GM21423 (cell line): ENCODE measurements at regions not wholly inside any gene's neighbourhood (a gene's known extent, or its start where the extent isn't known, plus 50 kb on each side); places are given as distances from the start of the nearest gene placed in this dataset.

Source experiments
- ATAC-seq: cut with Tn5 transposase; IDR thresholded peaks from one replicate; pipeline ENCODE4 v1.9.1; 2021; ENCODE audit warnings: mild to moderate bottlenecking, moderate library complexity; ENCODE audit not compliant: unreplicated experiment

DNA sequence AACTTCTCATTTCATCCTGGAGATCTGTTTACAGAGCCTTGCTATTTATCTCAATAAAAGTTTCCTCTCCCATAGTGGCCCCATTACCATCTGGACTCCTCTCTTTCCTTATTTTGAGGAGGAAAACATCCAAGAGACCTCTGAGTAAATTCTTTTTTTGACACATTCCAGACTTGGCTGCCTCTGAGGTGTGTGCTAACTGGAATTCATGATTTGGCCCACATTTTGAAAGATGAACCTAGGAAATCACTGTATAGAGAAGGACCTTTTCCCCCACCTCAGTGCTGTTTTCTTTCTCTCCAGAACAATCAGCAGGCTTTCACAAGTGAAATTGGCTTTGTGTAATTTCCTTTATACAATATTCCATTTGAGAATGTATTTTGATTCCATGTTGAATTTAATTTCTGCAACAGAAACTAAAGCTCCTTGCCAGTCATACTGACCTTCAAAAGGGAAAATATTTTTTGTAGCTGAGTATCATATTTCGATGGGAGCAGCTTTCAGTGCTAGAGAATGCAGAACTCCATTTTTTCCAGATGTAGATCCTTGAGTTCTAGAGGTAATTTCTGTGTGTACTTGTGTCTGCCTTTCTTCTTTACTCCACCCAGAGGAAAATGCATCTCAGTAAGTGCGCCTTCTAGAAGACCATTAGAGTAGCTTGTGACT lies 244.9 kb upstream of the RGS6 start:
- ATAC-seq: no peak

DNA sequence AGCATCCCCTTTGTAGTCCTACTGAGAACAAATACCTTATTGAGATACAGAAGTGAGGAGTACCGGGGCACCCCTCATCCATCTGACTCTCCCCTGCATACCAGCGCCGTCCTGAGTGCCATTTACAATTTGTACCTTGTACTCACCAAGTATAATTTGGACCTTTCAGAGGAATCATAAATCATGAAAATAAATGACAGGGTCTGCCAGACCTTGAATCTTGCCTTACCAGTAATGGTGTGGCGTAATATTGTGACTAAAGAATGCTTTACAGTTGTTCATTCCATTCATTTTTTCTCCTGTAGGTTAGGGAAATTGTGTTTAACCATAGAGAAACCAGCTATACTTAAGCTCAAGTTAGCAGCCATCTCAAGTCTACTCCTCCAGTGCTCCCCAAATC lies 243.7 kb upstream of the RGS6 start:
- no peak for ATAC-seq

GRCh38 chr14:71690478-71690877 lies 241.8 kb upstream of the RGS6 start:
- no peak for ATAC-seq

- no peak for ATAC-seq
These were observed 239.7 kb upstream of the RGS6 start for GRCh38 chr14:71692496-71692895.

GRCh38 chr14:71693381-71693780 lies 238.8 kb upstream of the RGS6 start:
- ATAC-seq: no peak

DNA sequence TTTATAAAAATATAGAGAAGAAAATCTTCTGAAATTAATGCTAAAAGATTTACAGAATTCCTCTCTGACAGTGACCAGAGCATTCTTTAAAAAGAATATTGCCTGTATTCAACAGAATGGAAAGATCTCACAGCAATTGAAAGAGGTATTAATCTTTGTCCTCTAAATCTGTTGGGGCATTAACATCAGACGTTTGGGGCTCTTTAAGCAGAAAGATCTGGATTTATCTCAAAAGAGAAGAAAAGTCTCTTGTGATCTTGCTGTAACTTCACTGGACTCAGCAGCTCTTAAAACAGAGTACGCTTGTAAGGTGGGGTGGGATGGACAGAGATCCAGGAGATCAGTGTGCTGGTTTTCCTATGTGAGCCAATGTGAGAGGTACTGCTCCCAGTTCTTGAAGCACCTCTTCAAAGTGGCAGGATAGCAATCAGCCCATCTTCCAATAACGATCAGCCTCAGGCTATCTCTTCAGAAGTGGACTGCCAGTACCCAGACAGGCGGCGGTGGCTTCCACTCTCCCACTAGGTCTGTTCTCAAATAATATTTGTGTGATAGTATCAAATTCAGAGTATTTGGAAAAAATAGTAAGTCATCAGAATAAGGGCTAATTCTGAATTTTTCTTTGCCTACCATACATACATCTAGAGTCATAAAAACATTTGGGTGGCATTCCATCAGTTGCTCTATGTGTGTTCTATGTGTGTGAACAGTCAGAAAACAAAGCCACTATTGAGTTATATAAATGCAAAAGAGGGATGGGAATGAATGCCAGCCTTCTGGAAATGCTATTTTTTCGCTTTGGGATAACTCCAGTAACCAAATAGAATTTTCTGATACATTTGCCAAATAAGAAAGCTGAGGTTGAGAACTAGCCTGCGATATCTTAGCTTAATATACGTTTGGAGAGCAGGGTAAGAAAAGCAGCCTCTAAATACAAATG lies 237.4 kb upstream of the RGS6 start:
- no peak for ATAC-seq

DNA sequence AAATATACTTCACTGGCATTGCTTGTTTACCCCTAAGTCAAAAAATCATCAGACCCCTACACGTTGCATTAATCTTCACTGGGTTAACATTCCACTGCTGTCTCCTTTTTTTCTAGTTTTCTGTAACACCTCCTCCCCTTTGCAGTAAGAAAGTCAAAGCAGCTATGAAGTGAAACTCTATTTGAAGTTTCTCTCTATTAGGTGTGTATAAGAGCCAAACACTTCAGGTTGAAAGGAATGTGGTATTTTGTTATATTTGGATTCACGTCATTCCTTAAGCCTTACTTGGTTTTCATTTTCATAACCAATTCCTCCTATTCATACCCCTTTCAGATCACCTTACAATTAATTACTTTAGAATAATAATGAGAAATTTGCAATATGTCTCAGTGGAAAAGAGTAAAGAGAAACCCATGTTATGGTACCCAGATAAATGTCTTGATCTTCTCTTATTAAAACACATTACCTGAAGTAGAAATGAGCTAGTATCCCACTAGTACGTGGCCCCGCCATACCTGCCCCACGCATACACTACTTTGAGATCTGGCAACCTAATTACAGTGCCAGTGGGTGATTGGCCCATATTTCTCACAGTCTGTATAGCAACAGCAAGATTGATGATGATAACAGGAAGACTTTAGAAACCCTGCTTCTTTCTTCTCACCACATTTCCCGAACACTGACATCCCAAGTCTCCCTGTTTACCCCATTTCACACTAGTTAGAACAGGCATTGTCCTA lies 236.4 kb upstream of the RGS6 start:
- no peak for ATAC-seq

GRCh38 chr14:71698027-71698426 lies 234.2 kb upstream of the RGS6 start:
- no peak for ATAC-seq

- ATAC-seq: no peak
These were observed 233.6 kb upstream of the RGS6 start for GRCh38 chr14:71698673-71699072.

DNA sequence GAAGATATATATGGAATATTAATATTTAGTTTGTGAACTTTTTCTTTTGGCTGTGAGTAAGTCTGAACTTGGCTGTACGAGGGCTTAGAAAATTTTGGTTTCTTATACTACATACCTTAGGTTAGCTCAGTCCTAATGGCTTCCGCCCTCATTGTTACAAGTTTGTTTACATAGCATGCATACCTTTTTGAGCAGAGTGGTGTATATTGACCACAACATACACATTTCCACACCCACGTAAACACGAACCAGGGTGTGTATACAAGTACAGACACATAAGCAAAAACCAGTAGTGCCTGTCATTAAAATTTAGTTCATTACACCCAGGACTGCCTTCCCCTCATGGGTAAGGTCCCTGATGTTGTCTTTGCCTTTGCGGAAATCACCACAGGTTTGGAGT lies 230.2 kb upstream of the RGS6 start:
- no peak for ATAC-seq

- no peak for ATAC-seq
These were observed 229.4 kb upstream of the RGS6 start for GRCh38 chr14:71702786-71703185.

DNA sequence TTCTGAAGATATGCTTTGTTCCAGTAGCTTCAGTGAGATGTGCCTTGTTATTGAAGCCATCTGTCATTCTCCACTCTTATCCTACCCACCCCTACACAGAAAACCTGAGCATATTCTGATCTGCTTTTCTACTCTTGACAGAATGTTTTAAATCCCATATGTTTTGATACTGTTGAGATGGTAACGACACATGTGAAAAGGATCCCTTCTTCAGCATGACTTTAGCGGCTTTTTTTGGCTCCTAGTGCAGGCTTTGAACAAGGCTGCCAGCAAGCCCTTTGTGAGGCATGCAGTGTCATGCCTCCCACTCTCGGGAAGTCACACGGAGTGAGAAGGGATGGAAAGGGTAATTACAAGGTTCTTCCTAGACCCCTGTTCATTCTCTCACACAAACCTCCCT lies 228.8 kb upstream of the RGS6 start:
- ATAC-seq: no peak

DNA sequence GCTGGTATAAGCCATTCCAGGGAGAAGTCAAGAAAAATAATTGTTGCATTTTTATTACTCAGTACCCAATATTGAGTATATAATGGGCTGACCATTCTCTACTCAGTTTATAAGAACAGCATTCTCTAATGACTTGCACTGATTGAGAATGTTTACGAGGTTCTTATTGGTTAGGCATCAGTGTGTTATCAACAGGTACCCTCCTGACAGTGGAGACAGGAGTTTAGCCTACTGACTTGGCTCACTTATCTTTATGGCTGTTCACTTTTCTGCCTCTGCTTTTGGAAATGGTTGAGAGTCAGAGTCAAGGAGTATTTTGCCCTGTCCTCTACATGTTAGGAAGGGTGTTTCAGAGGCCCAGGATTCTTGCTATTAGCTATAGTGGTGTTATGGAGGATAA lies 228.0 kb upstream of the RGS6 start:
- ATAC-seq: no peak

DNA sequence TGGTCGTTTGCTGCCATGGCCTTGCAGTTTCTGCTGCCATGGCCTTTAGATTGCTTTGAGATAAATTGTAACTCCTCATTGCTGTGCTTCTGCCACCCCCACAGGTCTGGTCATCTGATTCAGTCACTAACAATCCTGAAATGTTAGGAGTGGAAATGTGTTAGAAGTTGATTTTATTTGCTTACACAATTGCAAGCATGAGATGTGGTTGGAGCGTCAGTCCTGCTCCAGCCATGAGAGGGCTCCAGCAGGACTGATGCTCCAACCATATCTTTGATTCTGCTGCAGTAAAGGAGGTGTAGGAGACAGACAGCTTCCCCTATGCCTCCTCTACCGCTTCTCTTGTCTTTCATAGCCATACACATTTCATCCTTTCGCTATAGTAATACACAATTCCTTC lies 226.8 kb upstream of the RGS6 start:
- no peak for ATAC-seq

DNA sequence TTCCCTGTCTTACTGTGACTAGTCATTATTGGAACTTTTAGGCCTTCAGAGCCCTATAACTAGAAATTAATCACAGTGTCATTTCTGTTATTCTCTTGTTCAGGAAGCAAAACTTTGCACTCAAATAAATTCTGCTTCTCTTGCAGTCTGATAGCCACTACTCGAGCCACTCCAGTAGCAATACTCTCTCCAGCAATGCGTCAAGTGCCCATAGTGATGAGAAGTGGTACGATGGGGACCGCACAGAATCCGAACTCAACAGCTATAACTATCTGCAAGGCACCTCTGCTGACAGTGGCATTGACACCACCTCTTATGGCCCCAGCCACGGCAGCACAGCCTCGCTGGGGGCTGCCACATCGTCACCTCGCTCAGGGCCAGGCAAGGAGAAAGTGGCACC lies 223.2 kb upstream of the RGS6 start:
- no peak for ATAC-seq

GRCh38 chr14:71709987-71710386 lies 222.2 kb upstream of the RGS6 start:
- ATAC-seq: no peak

DNA sequence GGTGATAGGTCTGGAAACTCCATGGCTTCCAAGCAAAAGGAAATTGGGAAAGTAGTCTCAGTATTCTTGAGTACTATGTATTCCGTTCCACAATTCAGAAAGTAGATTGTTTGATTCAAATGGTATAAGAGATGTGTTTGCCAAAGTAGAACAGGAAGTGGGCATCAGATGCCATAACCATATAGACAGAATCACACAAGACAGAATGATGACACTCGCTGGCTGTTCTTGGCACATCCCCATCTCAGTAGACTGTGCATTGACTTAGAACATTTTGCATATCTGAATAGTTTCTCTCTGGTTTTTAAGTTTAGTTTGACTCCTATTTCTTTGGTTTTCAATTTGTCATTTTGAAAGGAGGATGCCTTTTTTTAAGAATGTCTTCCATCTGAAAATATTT lies 221.1 kb upstream of the RGS6 start:
- ATAC-seq: no peak

DNA sequence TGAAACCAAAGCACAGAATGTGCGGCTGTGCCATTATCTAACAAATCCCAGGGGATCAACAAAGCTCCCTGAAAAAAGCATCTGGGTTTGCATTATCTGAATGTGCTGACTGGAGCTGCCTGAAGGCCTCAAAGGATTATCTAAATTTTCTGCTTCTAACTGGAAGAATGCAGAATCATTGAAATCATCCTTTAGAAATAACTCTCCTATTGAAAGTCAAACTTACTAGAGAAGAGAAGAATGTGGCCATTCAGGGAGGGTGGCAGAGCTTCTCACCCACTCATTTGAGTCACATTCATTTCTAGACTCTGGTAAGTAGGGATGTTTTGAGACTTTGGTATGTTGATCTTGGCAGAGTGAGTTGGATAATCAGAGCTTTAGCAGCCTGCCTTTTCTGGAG lies 220.6 kb upstream of the RGS6 start:
- no peak for ATAC-seq

DNA sequence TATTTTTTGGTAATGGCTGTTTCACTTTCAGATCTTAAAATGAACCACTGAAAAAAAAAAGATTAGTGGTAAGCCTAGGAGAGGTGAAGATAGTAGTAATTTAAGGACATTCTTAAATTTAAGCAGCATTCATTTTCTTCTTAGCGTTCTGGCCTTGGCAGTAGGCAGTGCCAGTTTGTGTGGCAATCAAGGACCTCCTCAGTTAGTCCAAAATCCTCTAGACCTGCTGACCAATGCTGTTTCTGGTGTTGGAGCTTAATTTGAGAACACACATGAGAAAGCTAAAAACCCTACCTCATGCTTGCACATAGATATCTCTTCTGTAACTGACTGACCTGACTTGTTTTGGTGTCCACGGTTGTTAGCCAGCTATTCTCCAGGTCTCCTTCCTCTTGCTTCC lies 219.8 kb upstream of the RGS6 start:
- ATAC-seq: no peak

GRCh38 chr14:71713016-71713415 lies 219.2 kb upstream of the RGS6 start:
- ATAC-seq: no peak

GRCh38 chr14:71713451-71713850 lies 218.8 kb upstream of the RGS6 start:
- ATAC-seq: no peak

- ATAC-seq: no peak
These were observed 218.0 kb upstream of the RGS6 start for GRCh38 chr14:71714225-71714624.
